HG02759 (cell line): ENCODE measurements at regions not wholly inside any gene's neighbourhood (a gene's known extent, or its start where the extent isn't known, plus 50 kb on each side); places are given as distances from the start of the nearest gene placed in this dataset.

Experiments
- ATAC-seq: cut with Tn5 transposase; IDR thresholded peaks from one replicate; pipeline ENCODE4 v1.9.1; 2021; ENCODE audit warnings: mild to moderate bottlenecking, moderate library complexity; ENCODE audit not compliant: unreplicated experiment

DNA sequence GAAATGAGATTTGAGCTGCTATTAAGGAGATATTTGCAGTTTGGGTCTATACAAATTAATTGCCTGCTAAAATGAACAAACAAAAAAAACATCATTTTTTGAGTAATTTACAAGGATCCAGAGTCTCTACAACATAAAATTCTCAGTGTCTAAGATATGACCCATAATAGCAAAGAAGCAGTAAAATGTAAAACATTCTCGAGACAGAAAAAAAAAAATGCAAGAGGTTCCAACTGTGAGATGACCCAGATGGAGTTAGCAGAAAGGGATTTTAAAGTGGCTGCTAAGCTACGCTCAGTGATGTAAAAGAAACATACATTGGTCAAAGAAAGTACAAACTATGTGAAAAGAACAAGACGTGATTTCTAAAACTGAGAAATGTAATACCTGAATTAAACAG, 471.0 kb downstream of the SH2D4B start:
- no peak for ATAC-seq

DNA sequence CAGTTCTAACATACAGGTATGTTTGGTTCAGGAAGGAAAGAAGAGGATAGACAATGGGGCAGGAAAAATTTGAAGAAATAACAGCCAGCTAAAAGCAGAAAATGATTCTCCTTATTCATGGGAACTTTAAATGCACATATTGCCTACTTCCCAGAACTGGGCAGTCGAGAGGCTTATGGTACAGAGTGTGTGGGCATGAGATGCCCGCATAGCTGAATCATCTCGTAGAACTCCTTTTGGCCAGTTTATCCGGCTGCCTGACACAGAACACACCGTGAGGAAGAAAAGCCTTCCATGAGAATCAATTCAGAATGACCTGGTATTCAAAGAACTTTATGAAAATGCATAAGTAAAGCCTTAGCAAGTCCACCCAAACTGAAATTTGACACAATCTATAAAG, 471.6 kb downstream of the SH2D4B start:
- ATAC-seq, result no peak

DNA sequence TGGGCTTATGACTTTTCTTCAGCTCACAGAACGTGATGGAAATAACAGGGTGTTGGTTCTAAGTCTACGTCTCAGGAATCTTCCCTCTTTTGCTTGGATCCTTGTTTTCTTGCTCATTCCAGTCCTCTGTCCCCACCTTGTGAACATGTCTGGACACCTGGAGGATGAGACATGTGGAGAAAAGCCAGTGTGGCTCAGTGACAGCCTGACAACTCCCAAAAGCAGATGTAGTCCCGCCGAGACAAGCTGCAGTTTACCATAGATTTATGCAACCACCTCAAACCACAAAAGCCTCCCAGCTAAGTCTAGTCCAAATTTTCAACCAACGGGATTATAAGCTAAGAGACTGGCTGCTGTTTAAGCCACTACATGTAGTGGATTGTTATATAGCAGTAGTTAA, 476.1 kb downstream of the SH2D4B start:
- no peak for ATAC-seq

DNA sequence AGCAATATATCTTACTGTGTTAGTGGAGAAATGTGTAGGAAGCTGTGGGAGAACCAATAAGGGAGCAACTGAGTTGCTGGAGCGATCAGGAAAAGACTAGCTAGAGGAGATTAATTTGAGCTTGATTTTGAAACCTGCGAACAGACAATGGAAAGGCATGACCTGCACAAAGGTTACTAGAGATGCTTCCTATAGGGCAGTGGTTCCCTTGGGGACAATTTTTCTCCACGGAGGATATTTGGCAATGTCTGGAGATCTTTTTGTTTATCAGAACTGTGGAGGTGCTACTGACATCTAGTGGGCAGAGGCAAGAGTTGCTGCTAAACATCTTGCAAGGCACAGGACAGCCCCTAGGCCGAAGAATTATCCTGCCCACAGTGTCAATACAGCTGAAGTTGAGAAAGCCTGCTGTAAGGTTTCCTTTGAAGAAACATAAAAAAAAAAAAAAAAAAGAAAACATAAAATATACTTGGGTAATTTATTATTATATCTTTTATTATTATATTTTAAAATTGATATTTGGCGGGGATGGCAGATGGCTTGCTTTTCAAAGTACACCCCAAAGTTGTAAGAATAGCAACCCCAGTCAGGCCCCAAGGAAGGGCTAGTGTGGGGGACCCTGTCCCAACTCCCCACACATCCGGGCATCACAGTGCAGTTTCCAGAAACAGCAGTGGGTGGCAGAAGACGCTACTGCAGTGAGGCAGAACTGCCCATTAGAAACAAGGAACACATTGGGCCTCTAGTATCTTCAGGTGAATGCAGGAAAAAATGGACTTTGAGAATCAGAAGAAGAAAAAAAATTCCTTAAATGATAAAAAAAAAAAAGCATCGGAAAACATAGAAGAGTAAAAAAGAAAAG, 481.6 kb downstream of the SH2D4B start:
- peak; percentile 77 for ATAC-seq

DNA sequence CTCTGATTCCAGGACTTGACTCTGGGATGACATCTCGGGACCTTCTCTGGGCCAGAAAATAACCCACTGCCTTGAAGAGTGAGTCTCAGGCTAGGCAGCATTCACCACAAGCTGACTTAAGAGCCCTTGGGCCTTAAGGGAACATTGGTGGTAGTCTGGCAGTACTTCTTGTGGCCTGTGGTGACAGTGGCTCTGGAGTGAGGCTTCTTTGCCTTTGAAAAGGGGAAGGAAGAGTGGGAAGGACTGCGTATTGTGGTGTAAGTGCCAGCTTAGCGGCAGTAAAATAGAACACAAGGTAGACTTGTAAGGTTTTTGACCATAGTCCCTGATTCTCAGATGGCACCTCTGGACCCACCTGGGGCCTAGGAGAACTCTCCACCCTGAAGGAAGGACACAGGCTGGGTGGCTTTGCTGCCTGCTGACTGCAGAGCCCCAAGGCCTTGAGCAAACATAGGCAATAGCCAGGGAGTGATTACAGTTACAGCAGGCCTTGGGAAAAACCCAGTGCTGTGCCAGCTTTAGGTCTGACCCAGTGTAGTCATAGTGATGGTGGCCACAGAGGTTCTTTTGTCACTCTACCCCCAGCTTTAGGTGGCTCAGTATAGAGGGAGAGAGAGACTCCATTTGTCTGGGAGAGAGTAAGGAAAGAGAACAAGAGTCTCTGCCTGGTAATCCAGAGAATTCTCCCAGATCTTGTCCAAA, 483.9 kb downstream of the SH2D4B start:
- ATAC-seq, result peak; percentile 62

DNA sequence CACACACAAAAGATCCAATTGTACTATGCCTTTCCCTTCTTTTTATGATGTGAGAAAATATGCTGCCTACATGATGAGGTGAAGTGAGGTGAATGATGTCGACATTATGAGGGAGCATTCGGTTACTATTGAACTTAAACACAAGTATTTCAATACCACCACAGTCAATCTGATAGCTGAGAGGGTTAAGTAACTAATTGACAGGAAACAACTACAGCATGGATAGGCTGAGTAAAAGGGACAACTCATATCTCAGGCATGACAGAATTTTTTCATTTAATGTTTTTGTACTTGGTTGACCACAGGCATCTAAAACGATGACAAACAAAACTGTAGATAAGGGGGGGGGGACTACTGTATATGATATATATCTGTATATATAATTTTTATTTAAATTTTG, 488.9 kb downstream of the SH2D4B start:
- no peak for ATAC-seq

DNA sequence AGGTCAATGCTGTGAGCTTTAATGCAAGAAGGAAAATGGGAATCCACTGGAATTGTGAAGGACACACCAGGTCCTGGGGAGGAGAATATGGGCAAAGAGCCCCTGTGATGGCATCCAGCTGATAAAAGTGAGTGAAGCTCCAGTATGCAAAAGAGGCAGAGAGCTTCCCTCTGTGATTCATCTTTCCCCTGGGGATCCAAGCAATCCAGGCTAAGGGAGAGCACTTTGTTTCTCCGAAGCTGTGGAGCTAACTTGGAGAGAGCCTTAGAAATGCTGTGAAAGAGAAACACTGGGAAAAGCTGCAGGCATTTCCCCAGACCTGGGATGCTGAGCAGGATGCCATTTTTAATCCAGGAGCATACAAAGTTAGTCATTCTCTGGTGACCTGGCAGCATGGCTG, 489.5 kb downstream of the SH2D4B start:
- ATAC-seq, result no peak

DNA sequence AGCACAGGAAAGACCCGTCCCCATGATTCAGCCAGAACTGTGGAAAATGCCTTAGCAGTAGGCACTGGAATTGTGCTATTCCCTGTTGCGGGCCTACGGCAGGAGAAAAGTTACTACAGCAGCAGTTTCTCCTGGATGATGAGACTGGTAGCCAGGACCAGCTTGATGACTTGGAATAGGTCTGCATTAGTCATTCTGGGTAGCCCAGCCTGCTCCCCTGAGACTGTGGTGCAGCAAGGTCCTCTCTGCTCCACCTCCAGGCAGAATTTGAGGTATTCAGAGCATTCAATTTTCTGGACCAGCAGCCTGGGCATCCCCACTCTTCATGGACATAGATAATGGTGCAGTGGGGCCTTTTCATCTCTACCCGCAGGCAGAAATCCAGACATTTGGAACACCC, 490.0 kb downstream of the SH2D4B start:
- ATAC-seq, result no peak

DNA sequence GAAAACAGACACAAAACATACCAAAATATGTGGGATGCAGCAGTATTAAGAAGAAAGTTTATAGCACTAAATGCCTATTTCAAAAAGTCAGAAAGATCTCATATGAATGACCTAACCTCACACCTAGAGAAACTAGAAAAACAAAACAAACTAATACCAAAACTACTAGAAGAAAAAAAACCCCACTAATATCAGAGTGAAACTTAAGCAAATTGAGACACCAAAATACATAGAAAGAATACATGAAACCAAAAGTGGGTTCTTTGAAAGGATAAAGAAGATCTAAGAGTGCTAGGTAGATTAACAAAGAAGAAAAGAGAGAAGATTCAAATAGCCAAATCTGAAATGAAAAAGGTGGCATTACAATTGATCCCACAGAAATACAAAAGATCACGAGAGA, 494.1 kb downstream of the SH2D4B start:
- peak; percentile 63 for ATAC-seq

DNA sequence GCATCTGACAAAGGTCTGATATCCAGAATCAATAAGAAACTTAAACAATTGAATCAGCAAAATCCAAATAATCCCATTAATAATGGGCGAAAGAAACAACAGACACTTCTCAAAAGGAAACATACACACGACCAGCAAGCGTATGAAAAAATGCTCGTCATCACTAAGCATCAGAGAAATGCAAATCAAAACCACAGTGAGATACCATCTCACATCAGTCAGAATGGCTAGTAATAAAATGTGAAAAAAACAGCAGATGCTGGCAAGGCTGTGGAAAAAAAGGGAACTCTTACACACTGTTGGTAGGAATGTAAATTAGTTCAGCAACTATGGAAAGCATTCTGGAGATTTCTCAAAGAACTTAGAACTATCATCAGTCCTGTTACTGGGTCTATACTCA, 496.7 kb downstream of the SH2D4B start:
- no peak for ATAC-seq

DNA sequence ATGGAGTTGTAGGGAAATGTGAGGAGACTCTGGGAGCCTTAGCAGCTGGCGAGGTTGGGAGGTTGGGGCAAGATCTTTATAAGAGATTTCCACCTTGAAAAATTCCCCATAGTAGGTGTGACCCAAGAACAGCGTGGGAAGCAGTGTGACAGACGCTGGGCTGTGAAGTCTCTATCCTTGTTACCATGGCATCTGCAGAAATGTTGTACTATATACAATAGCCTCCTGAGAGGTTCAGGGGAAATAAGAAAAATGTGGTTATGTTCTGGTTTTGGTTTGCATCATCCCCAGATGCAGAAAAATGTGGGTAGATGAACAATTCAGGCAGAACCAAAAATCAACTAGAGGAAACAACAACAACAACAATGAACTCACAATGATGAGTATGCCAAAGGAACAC, 498.6 kb downstream of the SH2D4B start:
- peak; percentile 86 for ATAC-seq

DNA sequence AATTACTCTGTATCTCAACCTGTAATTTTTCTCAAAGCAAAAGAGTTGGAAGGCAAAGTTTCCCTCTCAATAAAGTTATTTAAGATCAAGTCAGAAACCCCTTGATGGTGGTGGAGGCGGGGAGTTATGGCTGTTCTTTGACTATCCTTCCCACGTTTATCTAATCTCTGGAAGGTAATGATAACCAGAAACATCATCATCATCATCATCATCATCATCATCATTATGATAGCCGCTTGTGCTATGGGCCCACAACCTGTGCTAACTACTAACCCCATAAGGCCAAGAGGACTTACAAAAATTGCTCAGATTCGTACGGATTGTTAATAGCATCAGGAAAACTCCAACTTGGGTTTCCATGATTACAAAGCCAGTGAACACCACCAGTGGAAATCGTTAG, 502.3 kb downstream of the SH2D4B start:
- no peak for ATAC-seq

DNA sequence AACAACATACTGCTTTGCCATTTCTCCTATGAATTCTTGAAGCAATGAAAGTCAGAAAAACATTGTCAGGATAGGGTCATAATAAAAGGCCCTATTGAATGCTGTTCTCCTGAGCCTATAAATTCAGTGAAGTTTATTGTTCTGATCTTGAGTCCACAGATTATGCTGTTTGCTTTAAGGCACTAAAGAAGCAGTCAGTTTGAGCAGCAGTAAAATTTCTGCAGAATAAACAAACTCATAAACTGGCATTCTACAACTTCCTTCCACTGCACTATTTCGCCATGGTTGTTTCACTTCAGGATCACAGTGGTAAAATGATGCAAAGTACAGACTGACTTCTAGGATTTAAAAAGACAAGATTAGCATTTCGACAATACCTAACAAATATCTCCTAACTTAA, 503.2 kb downstream of the SH2D4B start:
- no peak for ATAC-seq

DNA sequence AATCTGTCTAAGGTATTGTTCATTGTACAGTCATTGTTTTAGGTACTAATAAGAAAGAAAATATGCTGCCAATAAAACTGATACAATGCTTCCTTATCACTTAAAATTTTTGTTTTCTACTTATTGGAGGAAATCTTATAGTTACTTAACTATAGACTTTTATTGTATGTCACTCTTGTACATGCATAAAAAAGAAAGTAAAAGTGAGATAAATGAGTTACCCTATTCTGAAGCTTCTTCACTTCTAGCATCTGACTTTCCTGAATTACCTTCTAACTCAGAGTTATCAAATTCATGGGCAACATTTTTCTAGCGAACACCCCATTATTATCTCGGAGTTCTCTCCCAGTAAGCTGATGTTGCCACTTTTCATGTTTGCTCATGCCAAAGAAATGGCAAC, 504.9 kb downstream of the SH2D4B start:
- no peak for ATAC-seq

DNA sequence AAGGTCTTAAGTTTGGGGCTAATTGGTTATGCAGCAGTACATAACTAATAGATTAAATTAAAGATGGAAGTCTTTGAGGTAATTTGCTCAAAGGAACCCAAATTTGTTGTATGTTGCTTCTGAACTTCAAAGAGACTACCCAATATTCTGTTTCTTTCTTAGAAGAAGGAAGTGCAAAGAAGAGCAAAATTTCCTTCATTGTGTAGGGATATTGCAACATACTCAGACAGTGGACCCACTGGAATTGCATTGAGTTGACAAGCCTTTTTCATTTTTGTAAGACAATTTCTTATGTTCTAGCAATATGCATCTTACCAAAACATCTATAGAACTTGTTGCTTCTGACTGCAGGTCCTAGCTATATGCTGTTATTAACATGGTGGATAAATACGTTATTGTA, 527.8 kb downstream of the SH2D4B start:
- ATAC-seq, result no peak

DNA sequence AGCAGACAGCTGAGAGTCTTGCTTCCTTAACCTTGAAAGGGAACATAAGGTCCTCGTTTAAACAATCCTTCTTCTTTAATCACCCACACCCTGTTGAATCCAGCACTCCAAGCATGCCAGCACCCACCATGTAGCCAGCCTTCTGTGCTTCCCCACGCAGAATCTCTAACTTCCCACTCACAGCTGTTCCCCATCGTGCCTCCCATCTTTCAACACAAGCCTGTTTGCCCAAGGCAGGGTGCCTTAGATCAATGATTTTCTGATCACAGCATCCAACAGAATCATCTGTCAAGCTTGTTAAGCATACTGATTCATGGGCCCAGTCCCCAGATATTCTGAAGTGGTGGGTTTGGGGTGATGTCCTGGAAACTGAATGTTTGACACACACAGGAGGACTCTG, 530.8 kb downstream of the SH2D4B start:
- no peak for ATAC-seq

DNA sequence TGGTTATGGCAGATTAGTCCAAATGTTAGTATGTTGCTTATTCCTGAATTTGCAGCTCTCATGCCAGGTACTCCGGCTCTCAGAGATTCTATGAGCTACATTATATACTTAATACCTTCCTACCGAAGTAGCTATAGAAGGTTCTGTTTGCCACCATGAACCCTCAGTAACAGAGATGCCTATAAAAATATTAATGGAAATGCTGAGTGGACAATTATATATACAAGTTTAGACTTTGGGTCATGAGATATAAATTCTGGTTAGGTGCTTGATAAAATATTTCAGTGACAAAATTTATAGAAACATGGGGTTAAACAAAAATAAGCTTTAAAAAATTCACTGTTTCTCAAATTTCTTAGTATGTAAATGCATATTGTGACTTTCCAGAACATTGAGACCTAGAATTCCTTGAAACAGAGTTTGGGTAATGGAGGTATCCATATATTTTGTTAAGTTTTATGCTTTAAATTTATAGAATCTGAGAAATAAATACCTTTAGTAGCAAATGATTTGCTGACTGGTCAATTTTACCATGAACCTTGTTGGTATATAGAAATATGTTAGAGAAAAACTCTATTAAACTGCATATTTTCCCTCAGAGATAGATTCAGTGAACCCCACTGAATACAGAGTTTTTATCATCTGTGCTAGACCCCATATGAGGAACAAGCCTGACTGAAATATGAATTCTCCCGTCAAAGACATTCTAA, 533.5 kb downstream of the SH2D4B start:
- no peak for ATAC-seq

DNA sequence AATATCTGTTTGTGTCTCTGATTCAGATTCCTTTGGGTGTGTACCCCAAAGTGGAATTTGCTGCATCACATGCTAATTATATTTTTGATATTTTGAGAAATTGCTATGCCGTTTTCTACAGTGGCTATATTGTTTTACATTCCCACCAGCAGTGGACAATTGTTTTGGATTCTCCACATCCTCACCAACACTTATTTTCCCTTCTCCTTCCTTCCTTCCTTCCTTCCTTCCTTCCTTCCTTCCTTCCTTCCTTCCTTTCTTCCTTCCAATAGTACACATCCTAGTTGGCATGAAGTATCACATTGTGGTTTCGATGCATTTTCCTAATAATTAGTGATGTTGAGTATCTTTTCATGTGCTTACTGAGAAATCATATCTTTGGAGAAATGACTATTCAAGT, 535.5 kb downstream of the SH2D4B start:
- no peak for ATAC-seq

DNA sequence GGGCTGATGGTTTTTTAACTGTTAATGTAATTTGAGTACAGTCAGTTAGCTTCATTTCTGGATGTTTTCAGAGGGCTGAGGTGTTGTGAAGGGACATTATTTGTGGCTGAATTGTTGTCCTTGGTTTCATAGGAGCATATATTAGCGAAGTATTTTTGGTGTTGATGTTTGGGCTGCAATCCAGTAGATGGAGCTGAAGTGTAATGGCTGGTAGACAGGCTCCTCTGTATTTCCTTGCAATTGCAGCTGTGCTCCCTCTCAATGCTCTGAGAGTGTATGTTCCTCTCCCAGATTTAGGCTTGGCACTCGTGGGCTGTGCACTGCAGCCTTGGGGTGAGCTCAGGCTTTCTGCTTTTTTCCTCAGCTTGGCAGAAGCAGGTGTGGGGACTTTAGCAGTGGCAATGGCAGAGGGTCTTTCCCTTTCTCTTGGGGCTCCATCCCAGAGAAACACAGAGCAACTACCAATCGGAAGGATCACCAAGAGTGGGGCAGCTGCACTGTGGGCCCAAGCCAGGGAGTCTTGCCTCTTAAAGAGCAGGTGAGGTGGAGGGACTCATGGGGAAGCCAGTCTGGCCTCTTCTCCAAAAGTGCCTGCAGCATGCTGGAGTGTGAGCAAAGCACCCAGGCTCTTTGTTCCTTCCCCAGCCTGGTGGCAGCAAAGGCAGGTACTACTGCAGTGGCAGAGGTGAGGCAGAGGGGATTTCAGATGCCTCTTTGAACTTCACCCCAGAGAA, 544.4 kb downstream of the SH2D4B start:
- ATAC-seq, result peak; percentile 65

DNA sequence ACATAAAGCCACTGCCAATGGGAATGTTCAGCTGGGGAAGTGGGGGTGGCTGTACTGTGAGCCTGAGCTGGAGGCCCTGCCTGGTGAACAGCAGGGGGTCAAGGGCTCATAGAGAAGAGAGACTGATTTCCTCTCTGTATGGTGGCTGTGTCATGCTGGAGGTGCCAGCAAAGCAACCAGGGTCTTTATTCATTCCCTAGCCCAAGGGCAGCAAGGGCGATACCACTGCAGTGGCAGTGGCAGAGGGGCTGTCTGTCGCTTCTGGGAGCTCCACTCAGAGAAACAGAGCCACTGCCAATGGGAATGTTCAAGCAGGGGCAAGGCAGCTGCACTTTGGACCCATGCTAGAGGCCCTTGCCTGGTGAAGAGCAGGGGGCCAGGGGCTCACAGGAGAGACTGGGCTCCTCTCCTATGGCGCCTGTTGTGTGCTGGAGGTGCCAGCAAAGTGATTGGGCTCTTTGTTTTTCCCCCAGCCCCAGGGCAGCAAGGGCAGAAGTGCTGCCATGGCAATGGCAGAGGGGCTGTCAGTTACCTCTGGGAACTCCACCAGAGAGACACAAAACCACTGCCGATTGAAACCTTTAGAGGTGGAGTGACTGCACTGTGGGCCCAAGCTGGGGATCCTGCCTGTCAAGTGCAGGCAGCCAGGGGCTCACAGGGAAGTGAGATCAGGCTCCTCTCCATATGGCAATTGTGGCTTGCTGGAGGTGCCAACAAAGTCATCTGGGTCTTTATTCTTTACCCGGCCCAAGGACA, 545.1 kb downstream of the SH2D4B start:
- ATAC-seq, result peak; percentile 33
